TTC549 (cell line): ENCODE measurements at regions not wholly inside any gene's neighbourhood (a gene's known extent, or its start where the extent isn't known, plus 50 kb on each side); places are given as distances from the start of the nearest gene placed in this dataset.
A peak's percentile ranks its signal among the peaks of the same experiment; 100 is the strongest.
"Not testable (repeated sequence)": the region's sequence is repeated elsewhere in the genome, so short reads cannot be mapped to it uniquely, and the experiment has no call there.

Experiments
- FAIRE-seq: peaks from 2 replicates; lab custom pipeline; 2012; peaks lifted over from hg19 to GRCh38; lab: Jason Lieb, UNC

DNA sequence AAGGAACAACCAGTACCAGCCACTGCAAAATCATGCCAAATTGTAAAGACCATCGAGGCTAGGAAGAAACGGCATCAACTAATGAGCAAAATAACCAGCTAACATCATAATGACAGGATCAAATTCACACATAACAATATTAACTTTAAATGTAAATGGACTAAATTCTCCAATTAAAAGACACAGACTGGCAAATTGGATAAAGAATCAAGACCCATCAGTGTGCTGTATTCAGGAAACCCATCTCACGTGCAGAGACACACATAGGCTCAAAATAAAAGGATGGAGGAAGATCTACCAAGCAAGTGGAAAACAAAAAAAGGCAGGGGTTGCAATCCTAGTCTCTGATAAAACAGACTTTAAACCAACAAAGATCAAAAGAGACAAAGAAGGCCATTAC, 97.6 kb downstream of the GPX5 start:
- FAIRE-seq: not testable (repeated sequence)

DNA sequence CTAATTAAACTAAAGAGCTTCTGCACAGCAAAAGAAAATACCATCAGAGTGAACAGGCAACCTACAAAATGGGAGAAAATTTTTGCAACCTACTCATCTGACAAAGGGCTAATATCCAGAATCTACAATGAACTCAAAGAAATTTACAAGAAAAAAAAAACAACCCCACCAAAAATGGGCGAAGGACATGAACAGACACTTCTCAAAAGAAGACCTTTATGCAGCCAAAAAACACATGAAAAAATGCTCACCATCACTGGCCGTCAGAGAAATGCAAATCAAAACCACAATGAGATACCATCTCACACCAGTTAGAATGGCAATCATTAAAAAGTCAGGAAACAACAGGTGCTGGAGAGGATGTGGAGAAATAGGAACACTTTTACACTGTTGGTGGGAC, 100.7 kb downstream of the GPX5 start:
- not testable (repeated sequence) for FAIRE-seq

DNA sequence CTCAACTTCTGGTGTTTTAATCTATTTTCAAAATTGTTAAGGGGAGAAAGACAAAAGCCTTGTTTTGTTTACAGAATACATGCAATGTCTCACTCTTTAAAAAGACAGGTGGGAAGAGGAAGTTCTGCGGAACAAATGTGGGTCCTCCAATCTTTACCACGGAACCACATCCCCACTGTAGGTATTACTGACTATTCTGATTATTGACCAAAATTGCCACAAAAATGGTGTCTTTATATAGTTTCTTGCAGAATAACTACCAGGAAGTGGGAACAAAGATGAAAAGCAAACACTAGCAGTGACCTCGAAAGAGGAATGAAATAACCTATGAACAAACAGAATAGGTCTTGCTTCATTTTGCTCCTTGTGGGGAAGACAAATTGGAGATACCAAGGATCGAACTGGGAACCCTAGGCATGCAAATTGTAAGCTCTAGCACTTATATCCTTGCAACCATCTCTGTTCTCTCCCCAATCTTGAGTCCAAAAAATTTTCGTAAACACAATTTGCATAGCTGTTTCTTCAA, 106.7 kb downstream of the GPX5 start:
- no peak for FAIRE-seq

GRCh38 chr6:28633445-28634215, 107.9 kb downstream of the GPX5 start:
- no peak for FAIRE-seq

GRCh38 chr6:28634411-28634760, 108.7 kb downstream of the GPX5 start:
- FAIRE-seq: no peak

- FAIRE-seq: no peak
These were observed 109.3 kb downstream of the GPX5 start for GRCh38 chr6:28634761-28635546.

DNA sequence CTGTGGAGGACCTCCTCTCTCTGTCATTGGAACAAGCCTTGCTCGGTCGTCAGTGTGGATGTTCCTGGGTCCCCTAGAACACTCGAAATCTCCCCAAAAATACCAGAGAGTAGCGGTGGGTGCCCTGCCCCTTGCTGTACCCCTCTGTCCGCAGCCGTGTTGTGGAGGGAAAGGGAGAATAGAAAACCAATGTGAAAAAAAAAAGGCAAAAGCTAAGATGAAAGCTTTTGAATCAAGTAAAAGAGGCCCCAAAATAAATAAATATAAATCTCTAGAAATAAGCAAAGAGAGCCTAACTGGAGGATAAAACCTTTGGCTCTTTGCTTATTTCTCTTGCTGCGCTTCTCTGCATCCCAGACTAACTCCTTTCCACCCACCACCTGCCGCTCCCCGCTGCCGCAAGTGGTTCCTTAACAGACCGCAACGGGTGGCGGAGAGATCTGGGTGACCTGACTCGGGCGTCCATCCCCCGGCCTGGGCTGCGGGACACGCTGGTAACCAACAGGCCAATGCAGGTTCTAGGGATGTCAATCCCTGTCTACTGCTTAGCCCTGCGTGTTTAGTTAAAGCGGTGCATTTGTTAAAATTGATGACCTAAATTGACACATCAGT, 110.0 kb downstream of the GPX5 start:
- FAIRE-seq: no peak

- FAIRE-seq: no peak
These were observed 113.2 kb downstream of the GPX5 start for GRCh38 chr6:28638787-28639430.

- not testable (repeated sequence) for FAIRE-seq
These were observed 114.0 kb downstream of the GPX5 start for GRCh38 chr6:28639445-28640290.

DNA sequence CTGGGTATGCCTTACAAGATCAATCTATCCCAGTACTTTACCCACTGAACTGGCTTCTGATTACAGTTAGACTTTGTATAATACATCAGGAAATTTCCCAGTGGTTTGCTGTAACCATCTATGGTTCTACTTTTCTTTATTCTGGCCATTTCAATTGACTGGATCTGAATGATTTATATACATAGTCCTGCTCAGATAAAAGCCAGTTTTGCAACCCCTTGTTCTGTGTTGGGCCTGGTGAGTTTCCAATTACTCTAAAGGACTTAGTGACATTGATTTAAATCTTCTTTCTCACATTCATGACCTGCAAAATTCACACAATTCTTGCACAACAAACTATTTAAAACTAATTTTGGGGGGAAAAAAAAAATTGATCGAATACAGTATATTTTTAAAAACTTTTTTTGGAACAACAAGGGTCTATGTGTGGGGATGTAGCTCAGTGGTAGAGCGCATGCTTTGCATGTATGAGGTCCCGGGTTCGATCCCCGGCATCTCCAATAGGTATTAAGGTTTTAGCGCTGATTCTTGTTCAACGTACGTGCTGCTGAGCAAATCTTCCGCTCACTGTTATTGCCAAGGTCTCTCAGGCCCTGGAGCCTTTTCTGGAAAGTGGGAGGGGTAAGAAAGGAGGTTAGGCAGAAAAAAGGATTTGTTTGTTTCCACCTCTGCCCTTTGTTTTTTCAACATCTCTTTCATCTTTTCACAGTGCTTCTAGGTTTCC, 117.5 kb downstream of the GPX5 start:
- peak; percentile 91 for FAIRE-seq

DNA sequence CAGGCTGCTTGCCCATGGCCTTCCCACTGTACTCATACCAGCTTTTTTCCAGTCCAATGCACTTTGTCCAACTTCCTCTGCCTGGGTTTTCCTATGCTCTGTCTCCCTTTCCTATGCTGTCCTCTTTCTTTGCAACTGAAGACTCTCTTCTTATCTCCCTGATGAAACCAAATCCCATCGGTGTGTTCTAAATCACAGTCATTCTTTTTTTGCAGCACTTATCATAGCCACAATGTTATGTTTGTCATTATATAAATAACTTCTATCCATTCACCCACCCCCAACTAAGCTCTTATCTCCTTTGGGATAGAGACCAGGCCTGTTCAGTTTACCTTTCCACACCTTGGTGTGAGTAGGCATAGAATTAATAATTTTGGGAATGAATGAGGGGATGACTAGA, 121.0 kb downstream of the GPX5 start:
- FAIRE-seq: no peak

- peak; percentile 42 for FAIRE-seq
These were observed 122.6 kb downstream of the GPX5 start for GRCh38 chr6:28648035-28648877.

- no peak for FAIRE-seq
These were observed 123.2 kb downstream of the GPX5 start for GRCh38 chr6:28648878-28649375.

- no peak for FAIRE-seq
These were observed 125.5 kb downstream of the GPX5 start for GRCh38 chr6:28651161-28651560.

GRCh38 chr6:28653876-28654275, 128.2 kb downstream of the GPX5 start:
- no peak for FAIRE-seq

GRCh38 chr6:28655164-28655563, 129.5 kb downstream of the GPX5 start:
- no peak for FAIRE-seq

DNA sequence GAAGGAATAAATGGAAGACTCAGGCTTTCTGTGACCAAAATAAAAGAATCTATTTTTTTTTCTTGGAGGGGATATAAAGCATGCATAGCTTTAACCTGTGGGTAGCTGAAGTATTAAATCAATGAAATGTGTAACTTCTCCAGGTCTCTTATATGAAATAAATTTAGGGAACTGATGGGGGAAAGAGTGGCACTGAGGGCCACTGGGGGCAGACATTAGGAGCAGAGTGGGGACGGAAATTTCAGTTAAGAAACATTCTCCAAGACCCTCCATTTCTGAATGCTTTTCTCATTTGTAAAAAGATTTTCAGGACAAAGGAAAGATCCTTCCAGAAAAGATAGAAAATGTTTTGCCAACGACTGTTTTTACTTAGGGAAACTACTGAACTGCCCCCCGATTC, 131.0 kb downstream of the GPX5 start:
- no peak for FAIRE-seq

GRCh38 chr6:28657381-28657768, 131.7 kb downstream of the GPX5 start:
- no peak for FAIRE-seq

- peak; percentile 53 for FAIRE-seq
These were observed 132.2 kb downstream of the GPX5 start for GRCh38 chr6:28657769-28658465.
